Hematopoietic multipotent progenitor cell treated with erythropoietin and hydrocortisone succinate and interleukin-3 and kit ligand, for 6 days (in vitro differentiated cells): ENCODE measurements at regions not wholly inside any gene's neighbourhood (a gene's known extent, or its start where the extent isn't known, plus 50 kb on each side); places are given as distances from the start of the nearest gene placed in this dataset.
"Not testable (repeated sequence)": the region's sequence is repeated elsewhere in the genome, so short reads cannot be mapped to it uniquely, and the experiment has no call there.

Experiments
- DNase-seq: peaks from one replicate; pipeline ENCODE4 v3.0.0-alpha.2; 2015

GRCh38 chr3:194888062-194888461, 202.4 kb downstream of the FAM43A start:
- not testable (repeated sequence) for DNase-seq

- no peak for DNase-seq
Observed at GRCh38 chr3:194888916-194889315, 203.2 kb downstream of the FAM43A start.

- DNase-seq: no peak
Observed at GRCh38 chr3:194890091-194890490, 204.4 kb downstream of the FAM43A start.

DNA sequence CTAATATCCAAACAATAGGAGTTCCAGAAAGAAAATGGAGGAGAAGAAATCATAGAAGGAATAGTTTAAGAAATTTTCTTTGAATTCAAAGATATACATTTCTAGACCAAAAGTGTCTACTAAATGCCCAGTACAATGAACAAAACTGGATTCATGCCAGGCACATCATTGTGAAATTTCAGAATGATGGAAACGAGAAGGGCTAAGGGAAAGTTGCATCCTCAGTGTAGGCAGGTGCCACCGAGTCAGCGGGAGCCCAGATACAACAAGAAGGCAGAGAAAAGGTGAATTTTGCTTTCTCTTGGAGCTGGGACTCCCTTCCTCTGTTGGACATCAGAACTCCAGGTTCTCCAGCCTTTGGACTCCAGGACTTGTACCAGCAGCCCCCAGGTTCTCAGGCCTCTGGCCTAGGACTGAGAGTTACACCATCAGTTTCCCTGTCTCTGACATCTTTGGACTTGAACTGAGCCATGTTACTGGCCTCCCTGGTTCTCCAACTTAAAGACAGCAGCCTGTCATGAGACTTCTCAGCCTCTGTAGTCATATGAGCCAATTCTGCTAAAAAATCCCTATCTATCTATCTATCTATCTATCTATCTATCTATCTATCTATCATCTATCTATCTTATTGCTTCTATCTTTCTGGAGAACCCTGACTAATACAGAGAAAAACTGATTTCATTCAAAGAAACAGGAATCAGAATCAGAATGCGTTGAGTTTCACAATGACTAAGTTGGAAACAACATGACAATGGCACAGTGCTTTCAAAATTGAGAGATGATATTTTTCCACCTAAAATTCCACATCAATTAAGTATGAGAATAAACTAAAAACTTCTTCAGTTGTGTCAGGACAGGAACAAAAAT, 207.7 kb downstream of the FAM43A start:
- no peak for DNase-seq

DNA sequence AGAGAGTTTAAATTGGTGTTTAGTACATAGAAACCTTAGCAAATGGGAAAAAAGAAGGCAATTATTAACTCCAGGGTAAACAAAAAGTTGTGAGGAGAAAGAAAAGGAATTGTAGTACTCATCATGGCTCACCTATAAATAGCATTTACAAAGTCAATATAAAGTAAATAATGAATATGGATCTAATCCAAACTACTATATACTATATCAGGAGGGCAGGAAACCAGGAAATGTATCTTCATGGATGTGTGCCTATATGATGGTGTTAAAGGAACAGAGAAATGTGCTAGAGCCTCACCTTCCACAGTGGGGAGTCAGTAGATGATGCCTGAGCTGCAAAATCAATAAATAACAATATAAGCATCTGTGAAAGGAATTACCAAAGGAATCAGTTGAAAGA, 208.9 kb downstream of the FAM43A start:
- no peak for DNase-seq

DNA sequence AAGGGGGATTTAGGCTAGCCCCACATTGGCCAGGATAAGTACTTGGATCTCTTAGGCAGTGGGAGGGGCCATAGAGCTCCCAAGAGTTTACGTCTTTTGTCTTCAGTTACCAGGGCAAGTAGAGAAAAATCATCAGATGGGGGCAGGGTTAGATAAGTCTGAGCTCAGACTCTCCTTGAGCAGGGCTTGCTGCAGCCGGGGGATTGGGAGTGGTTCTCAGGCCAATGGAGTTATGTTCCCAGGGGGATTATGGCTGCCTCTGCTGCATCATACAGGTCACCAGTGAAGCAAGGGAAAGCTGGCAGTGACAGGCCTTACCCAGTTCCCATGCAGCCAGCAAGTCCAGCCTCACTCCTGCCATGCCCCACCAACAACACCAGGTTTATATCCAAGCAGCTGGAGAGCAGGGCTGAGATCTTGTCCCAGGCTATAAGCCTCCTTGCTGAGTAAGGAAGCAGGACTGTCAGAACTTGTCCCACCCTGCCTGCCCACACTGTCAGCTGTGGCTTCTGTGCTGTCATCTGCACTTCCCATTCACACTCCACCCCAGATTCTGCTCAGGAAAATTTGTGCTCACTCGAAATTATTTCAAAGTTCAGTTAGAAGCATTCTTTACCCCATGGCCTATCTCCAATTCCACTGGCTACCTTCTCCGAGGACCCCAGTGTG, 215.3 kb downstream of the FAM43A start:
- DNase-seq: no peak

DNA sequence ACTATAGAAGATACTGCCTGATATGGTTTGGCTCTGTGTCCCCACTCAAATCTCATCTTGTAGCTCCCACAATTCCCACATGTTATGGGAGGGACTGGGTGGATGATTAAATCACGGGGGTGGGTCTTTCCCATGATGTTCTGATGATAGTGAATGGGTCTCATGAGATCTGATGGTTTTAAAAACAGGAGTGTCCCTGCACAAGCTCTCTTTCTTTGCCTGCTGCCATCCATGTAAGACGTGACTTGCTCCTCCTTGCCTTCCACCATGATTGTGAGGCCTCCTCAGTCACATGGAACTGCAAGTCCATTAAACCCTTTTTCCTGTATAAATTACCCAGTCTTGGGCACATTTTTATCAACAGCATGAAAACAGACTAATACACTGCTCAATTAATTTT, 217.8 kb downstream of the FAM43A start:
- not testable (repeated sequence) for DNase-seq

DNA sequence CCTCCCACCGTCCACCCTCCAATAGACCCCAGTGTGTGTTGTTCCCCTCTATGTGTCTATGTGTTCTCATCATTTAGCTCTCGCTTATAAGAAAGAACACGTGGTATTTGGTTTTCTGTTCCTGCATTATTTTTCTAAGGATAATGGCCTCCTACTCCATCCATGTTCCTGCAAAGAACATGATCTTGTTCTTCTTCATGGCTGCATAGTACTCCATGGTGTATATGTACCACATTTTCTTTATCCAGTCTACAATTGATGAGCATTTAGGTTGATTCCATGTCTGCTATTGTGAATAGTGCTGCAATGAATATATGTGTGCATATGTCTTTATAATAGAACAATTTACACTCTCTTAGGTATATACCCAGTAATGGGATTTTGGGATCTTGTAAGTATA, 219.3 kb downstream of the FAM43A start:
- not testable (repeated sequence) for DNase-seq

GRCh38 chr3:194905696-194906095, 220.0 kb downstream of the FAM43A start:
- no peak for DNase-seq

- DNase-seq: no peak
Observed at GRCh38 chr3:194906229-194906629, 220.5 kb downstream of the FAM43A start.

DNA sequence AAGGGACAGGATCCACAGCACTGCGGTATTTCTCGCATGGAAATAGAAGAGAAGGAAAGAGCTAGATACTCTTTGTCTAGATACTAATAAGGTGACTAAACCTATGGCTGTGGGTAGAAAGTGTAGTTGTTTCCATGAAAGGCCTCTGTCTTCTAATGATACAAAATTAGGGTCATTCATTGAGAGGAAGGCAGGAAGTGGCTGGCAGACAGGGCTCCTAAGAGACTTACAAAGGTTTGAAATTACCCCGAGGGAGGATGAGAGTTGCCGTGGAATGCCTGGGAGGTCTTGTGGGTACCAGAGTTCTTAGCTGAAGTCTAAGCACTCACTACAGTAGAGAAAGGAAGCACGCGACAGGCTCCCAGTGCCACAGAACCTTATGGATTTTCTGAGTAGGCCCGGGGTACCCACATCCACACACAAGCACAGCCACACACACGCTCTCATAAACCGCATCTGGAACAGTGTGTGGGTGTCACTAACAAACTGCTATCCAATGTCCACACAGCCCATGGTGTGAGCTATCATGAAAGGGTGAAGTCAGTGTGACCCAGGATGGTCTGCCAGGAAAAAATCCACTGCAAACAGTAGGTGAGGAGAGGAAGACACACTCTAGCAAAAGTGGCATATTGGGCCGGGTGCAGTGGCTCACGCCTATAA, 221.4 kb downstream of the FAM43A start:
- no peak for DNase-seq

DNA sequence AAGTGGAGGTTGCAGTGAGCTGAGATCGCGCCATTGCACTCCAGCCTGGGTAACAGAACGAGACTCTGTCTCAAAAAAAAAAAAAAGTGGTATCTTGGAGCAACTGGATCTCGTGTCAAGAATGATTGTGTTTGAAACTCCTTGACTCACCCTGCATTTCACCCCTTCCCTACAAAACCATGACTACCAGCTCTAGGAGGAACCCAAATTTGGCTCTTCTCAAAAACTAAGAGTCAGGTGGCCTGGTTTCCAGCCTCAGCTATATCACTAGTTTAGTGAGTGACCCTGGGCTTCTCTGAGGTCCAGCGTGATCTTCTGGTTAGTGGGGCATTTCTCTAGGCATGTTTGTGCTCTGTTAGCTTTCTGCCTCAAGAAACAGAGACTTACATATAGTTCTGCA, 222.1 kb downstream of the FAM43A start:
- DNase-seq: no peak

- no peak for DNase-seq
Observed at GRCh38 chr3:194908496-194908895, 222.8 kb downstream of the FAM43A start.

DNA sequence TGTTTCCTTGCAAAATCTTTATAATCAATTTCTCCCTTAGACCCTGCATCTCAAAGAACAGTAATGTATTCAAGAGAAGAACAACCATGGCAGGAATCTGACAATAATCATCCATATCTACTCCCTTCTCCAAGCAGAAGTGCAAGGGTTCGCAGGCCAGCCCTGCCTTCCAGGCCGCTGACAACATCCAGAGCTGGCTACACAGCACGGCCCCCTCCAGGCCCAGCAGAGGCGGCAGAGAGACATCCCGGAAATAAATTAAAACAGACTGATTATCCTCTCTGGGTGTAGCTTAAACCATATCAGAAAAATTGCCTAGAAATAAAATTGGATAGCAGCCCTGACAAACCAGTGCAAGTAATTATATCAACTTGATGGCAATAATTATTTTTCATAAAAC, 223.3 kb downstream of the FAM43A start:
- no peak for DNase-seq

DNA sequence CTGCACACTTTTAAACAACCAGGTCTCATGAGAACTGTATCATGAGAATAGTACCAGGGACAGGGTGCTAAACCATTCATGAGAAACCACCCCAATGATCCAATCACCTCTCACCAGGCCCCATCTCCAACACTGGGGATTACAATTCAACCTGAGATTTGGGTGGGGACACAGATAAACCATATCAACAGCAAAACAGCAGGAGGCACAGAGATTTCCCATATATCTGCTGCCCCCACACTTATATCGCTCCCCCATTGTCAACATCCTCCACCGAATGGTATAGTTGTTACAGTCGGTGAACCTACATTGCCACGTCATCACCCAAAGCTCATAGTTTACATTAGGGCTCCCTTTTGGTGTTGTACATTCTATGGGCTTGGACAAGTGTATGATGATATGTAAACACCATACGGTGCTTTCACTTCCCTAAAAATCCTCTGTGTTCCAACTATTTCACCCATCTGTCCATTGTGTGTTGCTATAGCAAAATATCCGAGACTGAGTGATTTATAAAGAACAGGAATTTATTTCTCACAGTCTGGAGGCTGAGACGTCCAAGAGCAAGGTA, 224.8 kb downstream of the FAM43A start:
- no peak for DNase-seq

DNA sequence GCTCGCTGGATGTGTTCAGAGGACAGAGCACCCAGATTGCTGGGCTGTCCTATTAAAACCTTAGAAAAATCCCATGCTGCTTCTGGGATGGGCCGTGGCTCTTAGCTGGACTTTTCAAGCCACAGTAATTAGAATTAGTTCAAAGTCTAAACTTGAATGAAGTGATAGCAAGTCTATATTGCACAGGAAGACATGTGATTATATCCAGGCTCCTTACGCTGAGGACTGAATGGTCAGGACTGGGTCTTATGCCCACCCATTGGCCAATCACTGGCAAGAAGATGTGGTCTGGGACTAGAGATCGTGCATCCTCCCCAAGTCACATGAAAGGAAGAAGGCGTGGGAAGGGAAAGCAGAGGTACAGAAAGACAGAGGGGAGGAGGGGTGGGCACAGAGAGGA, 227.6 kb downstream of the FAM43A start:
- no peak for DNase-seq

GRCh38 chr3:194924889-194925288, 239.2 kb downstream of the FAM43A start:
- DNase-seq: peak; percentile 13

GRCh38 chr3:194925614-194926013, 239.9 kb downstream of the FAM43A start:
- DNase-seq: no peak

DNA sequence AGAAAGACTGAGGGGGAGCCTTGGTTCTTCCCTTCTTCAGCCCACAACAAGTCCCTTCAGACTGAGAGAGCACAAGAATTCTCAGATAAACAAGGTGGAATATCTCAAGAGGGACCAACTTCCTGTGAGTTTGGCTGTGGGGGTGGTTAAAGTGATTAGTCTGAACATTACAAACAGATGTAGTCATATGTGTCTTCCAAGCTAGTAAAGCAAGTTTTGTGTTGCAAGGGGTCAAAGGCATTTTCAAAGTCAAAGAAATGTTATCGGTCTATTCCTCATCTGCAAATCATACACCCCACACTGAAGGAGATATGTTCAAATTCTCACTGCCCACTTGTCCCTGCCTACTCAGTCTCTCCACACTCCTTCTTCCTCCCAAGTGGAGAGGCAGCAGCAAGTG, 242.5 kb downstream of the FAM43A start:
- no peak for DNase-seq

DNA sequence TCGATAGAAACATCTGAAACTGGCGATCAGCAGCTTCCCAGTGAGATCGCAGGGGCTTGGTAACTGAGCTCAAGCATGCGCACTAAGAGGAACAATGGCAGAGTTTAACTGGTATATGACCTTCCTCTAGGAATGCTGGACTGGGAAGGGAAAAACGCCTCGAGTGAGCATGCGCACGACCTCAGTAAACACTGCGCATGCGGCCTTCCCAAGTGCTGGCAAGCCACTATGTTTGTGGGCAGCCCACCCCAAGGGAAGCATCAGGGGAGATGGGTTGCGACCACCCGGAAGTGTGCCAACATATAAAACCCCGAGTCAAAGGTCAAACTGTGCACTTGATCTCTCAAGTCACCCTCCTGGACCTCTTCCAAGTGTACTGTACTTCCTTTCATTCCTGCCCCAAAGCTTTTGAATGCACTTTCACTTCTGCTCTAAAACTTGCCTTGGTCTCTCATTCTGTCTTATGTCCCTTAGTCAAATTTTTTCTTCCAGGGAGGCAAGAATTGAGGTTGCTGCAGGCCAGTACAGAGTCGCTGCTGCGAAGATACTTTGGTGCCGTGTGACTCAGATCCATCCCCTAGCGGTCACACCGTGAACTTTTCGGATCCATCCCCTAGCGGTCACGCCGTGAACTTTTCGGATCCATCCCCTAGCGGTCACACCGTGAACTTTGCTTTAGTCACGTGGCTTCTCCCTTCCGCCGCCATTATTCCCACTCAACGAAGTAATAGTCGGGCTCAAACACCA, 243.3 kb downstream of the FAM43A start:
- peak; percentile 23 for DNase-seq

DNA sequence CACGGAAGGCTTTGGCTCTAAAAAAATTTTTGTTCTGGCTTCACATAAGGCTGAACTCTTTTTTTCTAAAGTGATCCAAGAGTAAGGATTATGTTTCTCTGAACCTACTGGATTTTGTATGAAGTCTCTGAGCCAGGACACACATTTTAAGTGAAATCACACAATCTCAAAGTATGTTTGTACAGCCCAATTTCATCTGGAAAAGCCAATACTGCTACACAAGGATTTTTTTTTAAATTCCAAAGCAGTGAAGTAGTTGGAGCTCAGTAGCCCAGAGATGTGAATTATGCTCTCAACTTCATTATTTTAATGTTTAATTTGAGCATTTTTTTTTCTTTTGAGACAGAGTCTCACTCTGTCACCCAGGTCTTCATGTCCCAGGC, 243.9 kb downstream of the FAM43A start:
- DNase-seq: no peak

- peak; percentile 58 for DNase-seq
Observed at GRCh38 chr3:194930377-194931204, 244.9 kb downstream of the FAM43A start.
